ENCODE measurements at regions not wholly inside any gene's neighbourhood (a gene's known extent, or its start where the extent isn't known, plus 50 kb on each side); places are given as distances from the start of the nearest gene placed in this dataset.

DNA sequence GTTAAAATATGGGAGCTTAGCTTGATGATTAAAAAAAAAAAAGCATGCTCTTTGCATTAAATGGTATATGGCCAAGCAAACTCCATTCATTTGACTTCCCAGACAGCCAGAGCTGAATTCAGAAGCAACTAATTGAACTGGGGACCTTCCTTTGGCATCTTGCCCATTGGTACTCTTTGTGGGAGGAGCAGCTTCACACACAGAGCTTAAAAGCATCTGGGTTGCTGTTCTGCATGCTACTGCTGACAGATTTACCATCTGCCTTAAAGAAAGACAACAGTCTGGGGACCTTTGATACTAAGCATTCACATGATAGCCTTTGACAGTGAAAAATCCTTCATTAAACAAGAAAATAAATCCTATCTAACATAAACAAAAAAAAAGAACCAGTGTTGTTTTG, 977.9 kb downstream of the TMTC2 start:
- no peak for TF ChIP-seq TAF1 (IDR thresholded peaks at IDR 0.05; ENCODE audit: borderline replicate concordance, low read depth, low read length)
- TF ChIP-seq POLR2A (IDR thresholded peaks at IDR 0.05; ENCODE audit: low read depth, low read length), result no peak
